GM19239 (cell line): ENCODE measurements at regions not wholly inside any gene's neighbourhood (a gene's known extent, or its start where the extent isn't known, plus 50 kb on each side); places are given as distances from the start of the nearest gene placed in this dataset.

Experiments used
- DNase-seq: peaks from one replicate; pipeline ENCODE4 v3.0.0; 2011; ENCODE audit warnings: low spot score; ENCODE audit not compliant: insufficient read length
- FAIRE-seq: peaks from 2 replicates; lab custom pipeline; 2011; peaks lifted over from hg19 to GRCh38; lab: Jason Lieb, UNC

- no peak for FAIRE-seq
Measured at GRCh38 chr19:31166206-31166605, 183.0 kb downstream of the TSHZ3 start.

GRCh38 chr19:31164791-31165251 lies 184.4 kb downstream of the TSHZ3 start:
- DNase-seq (no peak), FAIRE-seq (no peak)

More at GRCh38 chr19:31166206-31166605, 183.0 kb downstream of the TSHZ3 start:
- no peak for DNase-seq

GRCh38 chr19:31160336-31160926 lies 188.8 kb downstream of the TSHZ3 start:
- FAIRE-seq (no peak), DNase-seq (no peak)

- FAIRE-seq (no peak), DNase-seq (no peak)
Measured at GRCh38 chr19:31154021-31154420, 195.2 kb downstream of the TSHZ3 start.

- no peak for FAIRE-seq
- DNase-seq = no peak
Measured at GRCh38 chr19:31152906-31153305, 196.3 kb downstream of the TSHZ3 start.

- no peak for DNase-seq
- FAIRE-seq = no peak
Measured at GRCh38 chr19:31149441-31149941, 199.7 kb downstream of the TSHZ3 start.

- FAIRE-seq = no peak
Measured at GRCh38 chr19:31148671-31149070, 200.6 kb downstream of the TSHZ3 start.

GRCh38 chr19:31147234-31147633 lies 202.0 kb downstream of the TSHZ3 start:
- FAIRE-seq = no peak
- no peak for DNase-seq

More at GRCh38 chr19:31148671-31149070, 200.6 kb downstream of the TSHZ3 start:
- no peak for DNase-seq

GRCh38 chr19:31146546-31147183 lies 202.6 kb downstream of the TSHZ3 start:
- FAIRE-seq (no peak), DNase-seq (no peak)

GRCh38 chr19:31146015-31146414 lies 203.2 kb downstream of the TSHZ3 start:
- DNase-seq = no peak
- no peak for FAIRE-seq

GRCh38 chr19:31145007-31145406 lies 204.2 kb downstream of the TSHZ3 start:
- FAIRE-seq (no peak), DNase-seq (no peak)

- no peak for FAIRE-seq
- DNase-seq = no peak
Measured at GRCh38 chr19:31144075-31144870, 205.0 kb downstream of the TSHZ3 start.

GRCh38 chr19:31141301-31141700 lies 207.9 kb downstream of the TSHZ3 start:
- FAIRE-seq = no peak
- no peak for DNase-seq

GRCh38 chr19:31140717-31141116 lies 208.5 kb downstream of the TSHZ3 start:
- FAIRE-seq (no peak), DNase-seq (no peak)

GRCh38 chr19:31139871-31140505 lies 209.2 kb downstream of the TSHZ3 start:
- DNase-seq (no peak), FAIRE-seq (no peak)

- FAIRE-seq (no peak), DNase-seq (no peak)
Measured at GRCh38 chr19:31138077-31138476, 211.2 kb downstream of the TSHZ3 start.

- FAIRE-seq (no peak), DNase-seq (no peak)
Measured at GRCh38 chr19:31135841-31136240, 213.4 kb downstream of the TSHZ3 start.

- no peak for FAIRE-seq
- no peak for DNase-seq
Measured at GRCh38 chr19:31132753-31133110, 216.5 kb downstream of the TSHZ3 start.

GRCh38 chr19:31128291-31128690 lies 220.9 kb downstream of the TSHZ3 start:
- DNase-seq = no peak

GRCh38 chr19:31127134-31127967 lies 221.9 kb downstream of the TSHZ3 start:
- FAIRE-seq (no peak), DNase-seq (no peak)

More at GRCh38 chr19:31128291-31128690, 220.9 kb downstream of the TSHZ3 start:
- no peak for FAIRE-seq
